Colonic mucosa (tissue), 4 donors: ENCODE measurements at regions not wholly inside any gene's neighbourhood (a gene's known extent, or its start where the extent isn't known, plus 50 kb on each side); places are given as distances from the start of the nearest gene placed in this dataset.

Experiments
- DNase-seq: peaks from one replicate; pipeline ENCODE4 v3.0.0-alpha.2; 2020
- H3K27ac ChIP-seq: fragments of 200-600 bp; one replicate; pipeline ENCODE4 v1.8.0; 2021
- H3K27me3 ChIP-seq: fragments of 200-600 bp; one replicate; pipeline ENCODE4 v1.8.0; 2021
- H3K36me3 ChIP-seq: fragments of 200-600 bp; one replicate; pipeline ENCODE4 v1.8.0; 2021
- H3K4me1 ChIP-seq: fragments of 200-600 bp; one replicate; pipeline ENCODE4 v1.8.0; 2021; ENCODE audit warnings: mild to moderate bottlenecking
- H3K4me3 ChIP-seq: fragments of 200-600 bp; one replicate; pipeline ENCODE4 v1.8.0; 2021
- H3K9ac ChIP-seq, 2 donors: one replicate each; pipeline ENCODE4 v1.7.0; 2013; ENCODE audit warnings: control low read depth in 2 of 2, low read depth in 2 of 2, low read length in 2 of 2
- H3K9me3 ChIP-seq: fragments of 200-600 bp; one replicate; pipeline ENCODE4 v1.8.0; 2021
- CTCF ChIP-seq: fragments of 200-600 bp; IDR thresholded peaks from one replicate; pipeline ENCODE4 v1.8.0; 2022; ENCODE audit warnings: antibody characterized with exemption, mild to moderate bottlenecking
- intact Hi-C: fragments of 100-400 bp; cut with DNase I; formaldehyde crosslinking; loops from one replicate; pipeline ENCODE4 v1.14.1; 2022
- donor health status: healthy.
- donor health status: DM: no; HTN: no; CAD: no.
- donor health status: DM: no; HTN: no; CAD: no.

- H3K4me1 ChIP-seq: no peaks in the 10 kb centered on the region
- DNase-seq: no peak
- intact Hi-C loops: no loop called here
- no peak overlapping the region for H3K4me3 ChIP-seq
- H3K27ac ChIP-seq: no peak overlapping the region
- H3K36me3 ChIP-seq: no peaks in the 10 kb centered on the region
- H3K27me3 ChIP-seq: no peaks in the 10 kb centered on the region
- no peaks in the 10 kb centered on the region for H3K9me3 ChIP-seq
- no peak overlapping the region for H3K9ac ChIP-seq
- TF ChIP-seq CTCF: no peak
Observed at GRCh38 chr5:58363461-58364249, 96.2 kb downstream of the PLK2 start.

- H3K9ac ChIP-seq: no peak overlapping the region
- no peaks in the 10 kb centered on the region for H3K36me3 ChIP-seq
- DNase-seq: no peak
- no peak for TF ChIP-seq CTCF
- no peak overlapping the region for H3K4me3 ChIP-seq
- intact Hi-C loops: no loop called here
- H3K9me3 ChIP-seq: no peaks in the 10 kb centered on the region
- H3K27me3 ChIP-seq: no peaks in the 10 kb centered on the region
- H3K27ac ChIP-seq: no peak overlapping the region
- no peaks in the 10 kb centered on the region for H3K4me1 ChIP-seq
Observed at GRCh38 chr5:58362135-58362534, 97.8 kb downstream of the PLK2 start.

- no peaks in the 10 kb centered on the region for H3K27me3 ChIP-seq
- H3K9me3 ChIP-seq: no peaks in the 10 kb centered on the region
- no peak for DNase-seq
- no peak overlapping the region for H3K27ac ChIP-seq
- H3K4me3 ChIP-seq: no peak overlapping the region
- no peaks in the 10 kb centered on the region for H3K4me1 ChIP-seq
- H3K36me3 ChIP-seq: no peaks in the 10 kb centered on the region
- intact Hi-C loops: no loop called here
- H3K9ac ChIP-seq: no peak overlapping the region
- TF ChIP-seq CTCF: no peak
Observed at GRCh38 chr5:58360794-58361193, 99.1 kb downstream of the PLK2 start.

GRCh38 chr5:58359981-58360380 is 99.9 kb downstream of the PLK2 start:
- DNase-seq: no peak
- intact Hi-C loops: no loop called here
- Histone ChIP-seq H3K4me1 (no peaks in the 10 kb centered on the region), H3K27me3 (no peaks in the 10 kb centered on the region), H3K9me3 (no peaks in the 10 kb centered on the region), H3K27ac (no peak overlapping the region), H3K4me3 (no peak overlapping the region), H3K36me3 (no peaks in the 10 kb centered on the region), H3K9ac (no peak overlapping the region)
- TF ChIP-seq CTCF: no peak

GRCh38 chr5:58358501-58359178 is 101.2 kb downstream of the PLK2 start:
- TF ChIP-seq CTCF: no peak
- H3K27ac ChIP-seq: no peak overlapping the region
- H3K4me1 ChIP-seq: no peaks in the 10 kb centered on the region
- no peaks in the 10 kb centered on the region for H3K9me3 ChIP-seq
- H3K9ac ChIP-seq: no peak overlapping the region
- H3K27me3 ChIP-seq: no peaks in the 10 kb centered on the region
- intact Hi-C loops: no loop called here
- no peak overlapping the region for H3K4me3 ChIP-seq
- no peak for DNase-seq
- no peaks in the 10 kb centered on the region for H3K36me3 ChIP-seq
